ENCODE measurements at regions not wholly inside any gene's neighbourhood (a gene's known extent, or its start where the extent isn't known, plus 50 kb on each side); places are given as distances from the start of the nearest gene placed in this dataset.

DNA sequence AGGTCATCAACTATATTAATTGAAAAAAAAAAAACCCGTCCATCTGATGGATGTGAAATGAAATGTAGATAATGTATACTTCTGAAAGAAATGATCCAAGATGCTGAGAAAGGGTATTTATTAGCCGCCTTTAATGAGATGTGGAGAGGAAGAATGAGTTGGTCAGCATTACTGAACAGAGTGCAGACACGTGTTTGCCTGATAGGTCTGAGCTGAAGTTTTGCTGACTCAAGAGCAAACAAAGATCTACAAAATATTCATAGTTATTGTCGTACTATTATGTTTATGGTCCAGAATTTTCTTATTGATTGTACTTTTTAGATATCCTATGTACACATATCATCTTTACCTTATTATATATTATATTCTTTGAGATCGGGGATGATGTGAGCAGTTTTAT is 235.3 kb downstream of the RDH14 start:
- CTCF ChIA-PET: no interaction called here
- DNase-seq (ENCODE audit: low read depth): no peak
- TF ChIP-seq, protein P1, sequence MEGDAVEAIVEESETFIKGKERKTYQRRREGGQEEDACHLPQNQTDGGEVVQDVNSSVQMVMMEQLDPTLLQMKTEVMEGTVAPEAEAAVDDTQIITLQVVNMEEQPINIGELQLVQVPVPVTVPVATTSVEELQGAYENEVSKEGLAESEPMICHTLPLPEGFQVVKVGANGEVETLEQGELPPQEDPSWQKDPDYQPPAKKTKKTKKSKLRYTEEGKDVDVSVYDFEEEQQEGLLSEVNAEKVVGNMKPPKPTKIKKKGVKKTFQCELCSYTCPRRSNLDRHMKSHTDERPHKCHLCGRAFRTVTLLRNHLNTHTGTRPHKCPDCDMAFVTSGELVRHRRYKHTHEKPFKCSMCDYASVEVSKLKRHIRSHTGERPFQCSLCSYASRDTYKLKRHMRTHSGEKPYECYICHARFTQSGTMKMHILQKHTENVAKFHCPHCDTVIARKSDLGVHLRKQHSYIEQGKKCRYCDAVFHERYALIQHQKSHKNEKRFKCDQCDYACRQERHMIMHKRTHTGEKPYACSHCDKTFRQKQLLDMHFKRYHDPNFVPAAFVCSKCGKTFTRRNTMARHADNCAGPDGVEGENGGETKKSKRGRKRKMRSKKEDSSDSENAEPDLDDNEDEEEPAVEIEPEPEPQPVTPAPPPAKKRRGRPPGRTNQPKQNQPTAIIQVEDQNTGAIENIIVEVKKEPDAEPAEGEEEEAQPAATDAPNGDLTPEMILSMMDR (IDR thresholded peaks at IDR 0.05; ENCODE audit: insufficient read depth, low read depth, low read length): no peak
- Histone ChIP-seq H3K36me3 (ENCODE audit: control insufficient read depth, insufficient read depth, low read length) (no peaks in the 10 kb centered on the region), H3K27me3 (ENCODE audit: control insufficient read depth, insufficient read depth, low read length) (peaks cover 2% of the 10 kb centered on the region; the same call in 1 of the 2 replicates), H3K4me3 (ENCODE audit: low read depth, low read length) (no peak overlapping the region)
- POLR2A ChIA-PET: no interaction called here

DNA sequence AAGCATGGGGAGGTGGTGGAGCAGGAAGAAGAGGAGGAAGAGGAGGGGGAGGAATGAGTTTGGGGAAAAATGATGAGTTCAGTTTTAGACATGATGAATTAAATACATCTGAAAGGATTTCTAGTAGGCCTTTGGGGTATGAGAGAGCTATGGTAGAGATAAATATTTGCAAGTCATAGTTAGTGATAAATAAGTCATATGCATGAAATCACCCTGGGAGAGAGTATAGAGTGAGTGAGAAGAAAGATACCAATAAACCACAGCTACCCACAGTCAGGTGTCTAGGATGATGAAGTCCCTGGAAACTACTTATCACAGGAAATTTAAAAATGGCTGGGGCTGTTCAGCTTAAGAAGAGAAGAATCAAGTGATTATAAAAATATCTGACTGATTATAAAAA is 240.5 kb downstream of the RDH14 start:
- H3K36me3 ChIP-seq (ENCODE audit: control insufficient read depth, insufficient read depth, low read length): no peaks in the 10 kb centered on the region
- H3K27me3 ChIP-seq (ENCODE audit: control insufficient read depth, insufficient read depth, low read length): peaks cover 2% of the 10 kb centered on the region; the same call in 1 of the 2 replicates
- DNase-seq (ENCODE audit: low read depth): no peak
- ChIA-PET CTCF (no interaction called here), POLR2A (no interaction called here)
- TF ChIP-seq, protein P1 (IDR thresholded peaks at IDR 0.05; ENCODE audit: insufficient read depth, low read depth, low read length): no peak
- H3K4me3 ChIP-seq (ENCODE audit: low read depth, low read length): no peak overlapping the region

DNA sequence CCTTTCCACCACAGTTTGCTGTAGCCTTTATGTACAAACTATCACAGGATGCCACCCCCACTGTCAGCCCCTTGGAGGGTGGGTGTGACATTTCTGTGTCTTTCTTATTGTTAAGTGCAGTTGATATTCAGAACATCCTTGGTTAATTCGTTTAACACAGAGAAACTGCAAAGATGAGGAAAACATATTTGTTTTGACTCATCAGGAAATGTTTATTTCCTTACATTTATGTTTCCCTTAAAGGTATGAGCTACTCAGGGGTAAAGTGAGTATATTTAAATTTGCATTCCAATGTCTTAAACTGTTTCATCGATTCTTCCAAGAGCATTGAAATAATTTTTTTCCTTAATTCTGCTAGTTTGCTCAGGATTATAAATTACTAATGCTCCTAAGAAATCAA is 243.4 kb downstream of the RDH14 start:
- ChIA-PET POLR2A (interaction anchor here (0.6 kb wide), 1 partner anchor 1472 kb away, joined by 3 read pairs; no protein-coding TSS in a partner anchor), CTCF (no interaction called here)
- H3K36me3 ChIP-seq (ENCODE audit: control insufficient read depth, insufficient read depth, low read length): no peaks in the 10 kb centered on the region
- TF ChIP-seq, protein P1 (IDR thresholded peaks at IDR 0.05; ENCODE audit: insufficient read depth, low read depth, low read length): no peak
- DNase-seq (ENCODE audit: low read depth): no peak
- H3K27me3 ChIP-seq (ENCODE audit: control insufficient read depth, insufficient read depth, low read length): peaks cover 2% of the 10 kb centered on the region; the same call in 1 of the 2 replicates
- H3K4me3 ChIP-seq (ENCODE audit: low read depth, low read length): no peak overlapping the region

DNA sequence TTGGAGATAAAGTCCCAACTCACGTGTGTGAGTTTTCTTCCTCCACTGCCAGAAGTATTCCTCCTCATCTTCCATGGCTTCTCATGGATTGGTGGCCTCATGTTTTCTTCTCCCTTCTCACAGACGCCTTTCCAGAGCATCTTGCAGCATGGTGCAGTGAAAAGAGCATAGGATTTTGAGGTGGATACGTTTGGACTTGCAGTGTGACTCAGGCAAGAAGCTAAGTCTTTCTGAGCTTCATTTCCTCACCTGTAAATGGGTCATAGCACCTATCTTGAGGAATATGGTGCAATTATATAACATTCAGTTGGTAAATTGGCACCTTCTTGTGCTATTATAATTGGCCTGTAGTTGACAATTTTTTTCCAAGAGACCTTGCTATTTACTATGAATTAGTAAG is 247.6 kb downstream of the RDH14 start:
- H3K36me3 ChIP-seq (ENCODE audit: control insufficient read depth, insufficient read depth, low read length): no peaks in the 10 kb centered on the region
- TF ChIP-seq, protein P1 (IDR thresholded peaks at IDR 0.05; ENCODE audit: insufficient read depth, low read depth, low read length): no peak
- no peaks in the 10 kb centered on the region for H3K27me3 ChIP-seq (ENCODE audit: control insufficient read depth, insufficient read depth, low read length)
- CTCF ChIA-PET: interaction anchor here (0.6 kb wide), 1 partner anchor 1439 kb away, joined by 3 read pairs; no protein-coding TSS in a partner anchor
- POLR2A ChIA-PET: no interaction called here
- no peak overlapping the region for H3K4me3 ChIP-seq (ENCODE audit: low read depth, low read length)
- DNase-seq (ENCODE audit: low read depth): no peak

DNA sequence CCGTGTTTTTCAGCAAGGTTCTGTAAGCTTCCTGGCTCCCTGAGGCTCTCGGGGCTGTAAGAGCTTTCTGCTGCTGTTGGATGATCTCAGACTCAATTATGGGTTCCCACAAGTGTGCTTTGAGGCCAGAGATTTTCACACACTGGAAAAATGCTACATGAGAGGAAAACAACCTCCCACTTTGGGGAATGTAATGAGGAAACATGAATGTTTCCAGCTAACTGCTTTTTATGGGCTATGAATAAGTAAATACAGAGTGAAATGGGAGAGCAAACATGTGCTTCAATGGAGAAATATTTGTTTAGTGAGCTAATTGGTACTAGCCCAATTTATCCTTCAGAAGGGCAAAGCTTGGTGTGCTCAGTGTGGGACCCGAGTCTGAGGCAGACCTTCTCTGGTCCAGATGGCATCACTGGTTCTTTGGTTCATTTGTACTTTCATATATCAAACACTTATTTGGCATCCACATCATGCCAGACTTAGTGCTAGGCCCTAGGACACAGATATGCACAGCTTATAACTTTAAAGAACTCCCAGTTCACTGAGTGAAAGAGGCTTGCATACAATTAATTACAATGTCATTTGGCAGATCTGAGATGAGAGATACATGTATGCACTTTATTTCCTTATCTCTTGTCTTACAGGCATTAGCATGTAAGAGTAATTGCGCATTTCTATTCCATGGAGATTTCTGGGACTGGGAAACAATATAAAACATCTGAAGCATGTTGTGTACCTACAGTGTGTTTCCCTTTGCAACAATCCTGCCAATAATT is 248.8 kb downstream of the RDH14 start:
- no peak overlapping the region for H3K4me3 ChIP-seq (ENCODE audit: low read depth, low read length)
- TF ChIP-seq, protein P1 (IDR thresholded peaks at IDR 0.05; ENCODE audit: insufficient read depth, low read depth, low read length): no peak
- no peaks in the 10 kb centered on the region for H3K27me3 ChIP-seq (ENCODE audit: control insufficient read depth, insufficient read depth, low read length)
- ChIA-PET POLR2A (interaction anchor here (0.6 kb wide), 1 partner anchor 151 kb away, joined by 3 read pairs; no protein-coding TSS in a partner anchor), CTCF (no interaction called here)
- DNase-seq (ENCODE audit: low read depth): peak; percentile 95
- H3K36me3 ChIP-seq (ENCODE audit: control insufficient read depth, insufficient read depth, low read length): no peaks in the 10 kb centered on the region

Measured in BJ (cell line).